ENCODE measurements at regions not wholly inside any gene's neighbourhood (a gene's known extent, or its start where the extent isn't known, plus 50 kb on each side); places are given as distances from the start of the nearest gene placed in this dataset.

DNA sequence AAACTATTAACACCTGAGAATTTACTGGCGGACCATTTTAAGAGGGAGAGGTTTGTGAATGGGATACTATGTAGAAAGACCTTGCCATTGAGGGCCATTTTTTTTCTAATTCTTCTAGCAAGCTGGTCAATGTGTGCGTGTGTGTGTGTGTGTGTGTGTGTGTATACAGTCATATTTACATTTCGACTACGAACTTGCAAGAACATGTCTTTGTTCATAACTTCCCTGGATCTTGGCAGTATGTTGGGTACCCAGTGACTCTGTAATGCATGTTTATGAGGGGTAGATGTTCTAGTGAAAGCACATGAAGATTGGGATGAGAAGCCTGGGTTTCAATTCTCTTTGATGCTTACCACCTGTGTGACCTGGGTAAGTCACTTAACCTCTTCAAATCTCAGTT lies 133.6 kb downstream of the UBE2E3 start:
- H3K9ac ChIP-seq (ENCODE audit: low read depth in 1 of 3, low read length in 3 of 3) = no peak overlapping the region
- no peaks in the 10 kb centered on the region for H3K27me3 ChIP-seq (ENCODE audit: control insufficient read depth in 3 of 3, insufficient read depth in 3 of 3, low read length in 3 of 3)
- H3K27ac ChIP-seq (ENCODE audit: low read depth, low read length) = no peak overlapping the region
- no peak overlapping the region for H3K4me3 ChIP-seq (ENCODE audit: low read length in 3 of 3)
- H3K36me3 ChIP-seq (ENCODE audit: control insufficient read depth in 3 of 3, insufficient read depth in 3 of 3, low read length in 3 of 3) = no peaks in the 10 kb centered on the region
- no peaks in the 10 kb centered on the region for H3K9me3 ChIP-seq (ENCODE audit: control insufficient read depth in 3 of 3, low read length in 3 of 3)
- no peaks in the 10 kb centered on the region for H3K4me1 ChIP-seq (ENCODE audit: control insufficient read depth in 3 of 3, insufficient read depth in 3 of 3, low read length in 3 of 3)

DNA sequence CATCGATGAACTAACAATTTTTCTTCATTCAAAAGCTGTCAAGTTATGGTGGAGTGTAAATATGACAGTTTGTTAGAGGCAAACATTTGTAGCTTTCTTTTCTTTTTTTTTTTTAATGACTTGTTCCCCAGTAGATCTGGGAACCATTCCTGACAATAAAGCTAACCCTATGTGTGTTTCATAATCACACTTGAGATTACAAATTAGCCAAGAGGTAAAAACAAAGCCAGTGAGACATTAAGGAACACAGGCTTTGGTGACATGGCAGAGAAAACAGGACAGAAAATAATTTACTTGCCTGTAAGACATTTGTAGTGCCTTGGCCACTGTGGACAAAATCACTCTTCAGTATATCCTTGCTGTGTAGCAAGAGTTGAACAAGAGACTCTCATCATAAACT lies 135.9 kb downstream of the UBE2E3 start:
- no peaks in the 10 kb centered on the region for H3K36me3 ChIP-seq (ENCODE audit: control insufficient read depth in 3 of 3, insufficient read depth in 3 of 3, low read length in 3 of 3)
- no peaks in the 10 kb centered on the region for H3K9me3 ChIP-seq (ENCODE audit: control insufficient read depth in 3 of 3, low read length in 3 of 3)
- H3K27ac ChIP-seq (ENCODE audit: low read depth, low read length) = no peak overlapping the region
- no peak overlapping the region for H3K9ac ChIP-seq (ENCODE audit: low read depth in 1 of 3, low read length in 3 of 3)
- no peaks in the 10 kb centered on the region for H3K27me3 ChIP-seq (ENCODE audit: control insufficient read depth in 3 of 3, insufficient read depth in 3 of 3, low read length in 3 of 3)
- H3K4me3 ChIP-seq (ENCODE audit: low read length in 3 of 3) = no peak overlapping the region
- no peaks in the 10 kb centered on the region for H3K4me1 ChIP-seq (ENCODE audit: control insufficient read depth in 3 of 3, insufficient read depth in 3 of 3, low read length in 3 of 3)

DNA sequence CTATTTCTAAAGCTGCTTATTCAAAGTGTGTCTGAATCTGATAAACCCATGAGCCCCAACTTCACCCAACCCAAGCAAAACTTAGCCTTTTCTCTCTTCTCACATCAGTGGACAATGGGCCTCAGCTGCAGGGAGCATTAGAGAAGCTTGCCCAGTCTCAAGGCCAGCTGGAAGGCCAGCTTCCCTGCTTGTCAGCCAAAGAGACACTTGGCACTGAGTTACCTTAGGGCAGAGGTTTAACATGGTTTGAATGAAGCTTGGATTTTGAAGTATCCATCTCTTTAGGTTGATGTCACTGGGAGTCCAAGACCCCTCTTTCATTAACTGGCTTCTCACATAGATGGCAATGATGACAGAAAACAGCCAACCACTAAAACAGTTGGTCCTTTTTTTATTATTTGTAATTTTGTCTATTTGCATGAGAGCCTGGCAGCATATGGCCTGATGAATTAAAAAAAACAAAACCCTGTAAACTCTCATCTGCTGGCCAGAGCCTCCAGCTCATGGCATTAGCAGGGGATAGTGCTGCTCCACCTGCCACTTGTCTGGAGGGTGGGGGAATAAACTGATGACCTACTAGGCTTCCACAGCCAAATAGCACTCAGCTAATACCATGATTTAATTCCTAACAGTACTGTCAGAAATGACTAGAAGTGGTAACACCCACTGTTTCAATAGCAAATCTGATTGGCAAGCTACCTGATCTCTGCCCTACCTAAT lies 137.0 kb downstream of the UBE2E3 start:
- Histone ChIP-seq H3K4me3 (ENCODE audit: low read length in 3 of 3) (no peak overlapping the region), H3K27ac (ENCODE audit: low read depth, low read length) (no peak overlapping the region), H3K36me3 (ENCODE audit: control insufficient read depth in 3 of 3, insufficient read depth in 3 of 3, low read length in 3 of 3) (no peaks in the 10 kb centered on the region), H3K27me3 (ENCODE audit: control insufficient read depth in 3 of 3, insufficient read depth in 3 of 3, low read length in 3 of 3) (no peaks in the 10 kb centered on the region), H3K9ac (ENCODE audit: low read depth in 1 of 3, low read length in 3 of 3) (no peak overlapping the region), H3K9me3 (ENCODE audit: control insufficient read depth in 3 of 3, low read length in 3 of 3) (no peaks in the 10 kb centered on the region), H3K4me1 (ENCODE audit: control insufficient read depth in 3 of 3, insufficient read depth in 3 of 3, low read length in 3 of 3) (no peaks in the 10 kb centered on the region)

DNA sequence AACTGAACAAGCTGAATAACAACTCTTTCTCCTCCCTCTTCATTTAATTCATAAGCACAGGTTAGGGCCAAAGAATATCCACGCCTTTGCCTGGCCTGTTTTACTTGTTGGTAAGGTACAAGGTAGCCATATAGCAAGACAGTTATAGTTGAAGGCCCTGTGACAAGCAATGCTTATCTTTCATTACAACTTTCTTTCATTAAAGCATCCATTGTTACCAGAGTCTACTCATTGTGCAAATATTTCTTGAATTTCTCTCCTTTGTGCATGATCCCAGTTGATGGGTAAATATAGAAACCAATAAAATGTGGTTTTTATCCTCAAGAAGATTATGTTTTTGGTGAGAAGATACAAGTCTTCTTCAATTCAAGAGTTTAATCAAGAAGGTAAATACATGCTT lies 140.2 kb downstream of the UBE2E3 start:
- Histone ChIP-seq H3K4me3 (ENCODE audit: low read length in 3 of 3) (no peak overlapping the region), H3K27ac (ENCODE audit: low read depth, low read length) (no peak overlapping the region), H3K9me3 (ENCODE audit: control insufficient read depth in 3 of 3, low read length in 3 of 3) (no peaks in the 10 kb centered on the region), H3K9ac (ENCODE audit: low read depth in 1 of 3, low read length in 3 of 3) (no peak overlapping the region), H3K36me3 (ENCODE audit: control insufficient read depth in 3 of 3, insufficient read depth in 3 of 3, low read length in 3 of 3) (no peaks in the 10 kb centered on the region), H3K4me1 (ENCODE audit: control insufficient read depth in 3 of 3, insufficient read depth in 3 of 3, low read length in 3 of 3) (no peaks in the 10 kb centered on the region), H3K27me3 (ENCODE audit: control insufficient read depth in 3 of 3, insufficient read depth in 3 of 3, low read length in 3 of 3) (no peaks in the 10 kb centered on the region)

DNA sequence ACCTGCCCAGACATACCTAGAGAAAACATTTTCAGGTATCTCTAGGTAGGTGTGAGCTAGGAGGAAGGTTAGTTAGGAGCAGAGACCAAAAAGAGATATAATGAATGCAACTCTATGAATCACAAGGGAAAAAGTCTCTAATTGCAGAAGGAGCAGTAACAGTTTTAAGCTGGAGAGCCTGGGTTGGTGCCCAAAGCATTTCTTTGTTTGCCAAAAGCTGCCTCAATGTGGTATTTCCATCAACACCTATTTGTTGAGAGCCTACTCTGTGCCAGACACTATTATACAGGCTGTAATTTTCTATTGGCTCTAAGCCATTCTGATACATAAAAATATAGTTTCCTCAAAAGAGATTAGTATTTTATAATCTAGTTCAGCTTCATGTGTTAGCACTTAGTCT lies 141.6 kb downstream of the UBE2E3 start:
- Histone ChIP-seq H3K9me3 (ENCODE audit: control insufficient read depth in 3 of 3, low read length in 3 of 3) (no peaks in the 10 kb centered on the region), H3K27ac (ENCODE audit: low read depth, low read length) (no peak overlapping the region), H3K9ac (ENCODE audit: low read depth in 1 of 3, low read length in 3 of 3) (no peak overlapping the region), H3K36me3 (ENCODE audit: control insufficient read depth in 3 of 3, insufficient read depth in 3 of 3, low read length in 3 of 3) (no peaks in the 10 kb centered on the region), H3K4me3 (ENCODE audit: low read length in 3 of 3) (no peak overlapping the region), H3K27me3 (ENCODE audit: control insufficient read depth in 3 of 3, insufficient read depth in 3 of 3, low read length in 3 of 3) (no peaks in the 10 kb centered on the region), H3K4me1 (ENCODE audit: control insufficient read depth in 3 of 3, insufficient read depth in 3 of 3, low read length in 3 of 3) (no peaks in the 10 kb centered on the region)

DNA sequence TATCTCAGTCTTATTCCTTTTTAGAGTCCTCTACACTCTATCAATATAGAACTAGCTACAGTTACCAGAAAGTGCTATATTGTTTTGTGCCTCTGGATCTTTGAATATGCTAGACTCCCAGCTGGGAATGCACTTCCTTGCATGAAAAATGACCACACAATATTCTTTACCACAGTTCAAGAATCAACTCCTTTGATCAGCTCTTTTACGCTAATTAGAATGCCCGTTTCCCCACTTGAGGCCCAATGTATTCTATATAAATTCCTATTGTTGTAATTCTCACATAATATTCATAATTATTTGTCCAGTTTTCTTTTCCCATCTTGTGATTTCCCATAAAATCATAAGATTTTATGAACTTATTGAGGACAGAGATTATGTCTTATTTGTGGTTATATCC lies 142.2 kb downstream of the UBE2E3 start:
- Histone ChIP-seq H3K9me3 (ENCODE audit: control insufficient read depth in 3 of 3, low read length in 3 of 3) (no peaks in the 10 kb centered on the region), H3K27ac (ENCODE audit: low read depth, low read length) (no peak overlapping the region), H3K9ac (ENCODE audit: low read depth in 1 of 3, low read length in 3 of 3) (no peak overlapping the region), H3K4me3 (ENCODE audit: low read length in 3 of 3) (no peak overlapping the region), H3K4me1 (ENCODE audit: control insufficient read depth in 3 of 3, insufficient read depth in 3 of 3, low read length in 3 of 3) (no peaks in the 10 kb centered on the region), H3K36me3 (ENCODE audit: control insufficient read depth in 3 of 3, insufficient read depth in 3 of 3, low read length in 3 of 3) (no peaks in the 10 kb centered on the region), H3K27me3 (ENCODE audit: control insufficient read depth in 3 of 3, insufficient read depth in 3 of 3, low read length in 3 of 3) (no peaks in the 10 kb centered on the region)

DNA sequence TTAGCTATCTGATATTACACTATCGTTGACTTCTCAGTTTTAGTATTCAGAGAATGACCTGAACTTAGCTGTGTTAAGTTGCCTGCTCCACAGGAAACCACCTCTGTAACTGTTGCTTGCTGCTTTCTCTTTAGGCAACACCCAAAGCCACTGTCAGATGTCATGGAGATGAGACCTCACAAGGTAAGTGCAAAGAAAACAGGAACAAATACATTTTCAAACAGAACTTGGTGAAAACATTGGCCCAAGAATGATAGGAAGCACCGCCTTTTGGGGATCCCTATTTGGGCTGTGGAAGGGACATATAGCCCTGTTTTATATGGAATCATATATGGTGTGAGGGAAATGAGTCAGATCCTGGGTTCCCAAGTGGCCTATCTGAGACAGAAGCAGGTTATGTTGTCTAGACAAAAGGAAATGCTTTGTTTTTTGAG lies 143.4 kb downstream of the UBE2E3 start:
- H3K4me3 ChIP-seq (ENCODE audit: low read length in 3 of 3) = no peak overlapping the region

DNA sequence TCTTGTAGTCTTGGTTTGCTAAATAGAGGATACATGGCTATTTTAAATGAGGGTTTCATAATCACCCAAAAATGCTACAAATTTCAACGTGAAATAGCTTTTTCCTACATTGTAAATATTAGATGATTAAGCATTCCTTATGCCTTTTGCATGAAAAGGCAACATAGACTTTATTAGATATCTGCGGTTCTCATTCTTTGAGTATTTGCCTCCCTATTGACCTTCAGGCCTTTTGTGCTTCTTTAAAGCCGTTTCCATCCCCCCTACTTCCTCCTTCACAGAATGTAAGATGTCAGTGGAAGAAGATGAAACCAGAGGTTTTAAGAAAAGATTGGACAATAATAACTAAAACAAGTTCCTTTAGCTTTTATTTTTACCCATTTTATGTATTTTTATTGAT lies 144.1 kb downstream of the UBE2E3 start:
- no peak overlapping the region for H3K9ac ChIP-seq (ENCODE audit: low read depth in 1 of 3, low read length in 3 of 3)
- H3K4me1 ChIP-seq (ENCODE audit: control insufficient read depth in 3 of 3, insufficient read depth in 3 of 3, low read length in 3 of 3) = no peaks in the 10 kb centered on the region
- no peaks in the 10 kb centered on the region for H3K27me3 ChIP-seq (ENCODE audit: control insufficient read depth in 3 of 3, insufficient read depth in 3 of 3, low read length in 3 of 3)
- no peaks in the 10 kb centered on the region for H3K9me3 ChIP-seq (ENCODE audit: control insufficient read depth in 3 of 3, low read length in 3 of 3)
- H3K27ac ChIP-seq (ENCODE audit: low read depth, low read length) = no peak overlapping the region
- no peak overlapping the region for H3K4me3 ChIP-seq (ENCODE audit: low read length in 3 of 3)
- H3K36me3 ChIP-seq (ENCODE audit: control insufficient read depth in 3 of 3, insufficient read depth in 3 of 3, low read length in 3 of 3) = no peaks in the 10 kb centered on the region

More for the DNA sequence above, 143.4 kb downstream of the UBE2E3 start:
- H3K9me3 ChIP-seq (ENCODE audit: control insufficient read depth in 3 of 3, low read length in 3 of 3) = no peaks in the 10 kb centered on the region
- H3K4me1 ChIP-seq (ENCODE audit: control insufficient read depth in 3 of 3, insufficient read depth in 3 of 3, low read length in 3 of 3) = no peaks in the 10 kb centered on the region
- no peak overlapping the region for H3K9ac ChIP-seq (ENCODE audit: low read depth in 1 of 3, low read length in 3 of 3)
- H3K27me3 ChIP-seq (ENCODE audit: control insufficient read depth in 3 of 3, insufficient read depth in 3 of 3, low read length in 3 of 3) = no peaks in the 10 kb centered on the region
- no peak overlapping the region for H3K27ac ChIP-seq (ENCODE audit: low read depth, low read length)
- no peaks in the 10 kb centered on the region for H3K36me3 ChIP-seq (ENCODE audit: control insufficient read depth in 3 of 3, insufficient read depth in 3 of 3, low read length in 3 of 3)

DNA sequence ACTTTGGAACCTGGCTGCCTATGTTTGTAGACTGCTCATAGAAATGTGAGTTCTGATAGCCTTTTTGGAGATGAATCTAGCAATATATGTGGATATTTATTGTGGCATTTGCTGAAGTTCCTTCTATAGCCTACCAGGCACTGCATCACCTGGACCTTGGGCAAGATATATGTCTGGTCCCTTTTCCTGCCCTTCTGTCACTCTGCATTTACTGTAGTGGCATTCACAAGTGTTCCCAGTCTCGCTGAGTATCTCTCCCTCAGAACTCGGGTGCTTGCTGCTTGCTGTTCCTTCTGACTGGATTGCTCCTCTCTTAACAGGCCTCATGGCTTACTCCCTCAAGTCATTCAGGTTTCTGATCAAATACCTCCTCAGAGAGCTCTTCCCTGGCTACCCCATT lies 145.0 kb downstream of the UBE2E3 start:
- no peaks in the 10 kb centered on the region for H3K36me3 ChIP-seq (ENCODE audit: control insufficient read depth in 3 of 3, insufficient read depth in 3 of 3, low read length in 3 of 3)
- no peak overlapping the region for H3K27ac ChIP-seq (ENCODE audit: low read depth, low read length)
- no peak overlapping the region for H3K4me3 ChIP-seq (ENCODE audit: low read length in 3 of 3)
- H3K4me1 ChIP-seq (ENCODE audit: control insufficient read depth in 3 of 3, insufficient read depth in 3 of 3, low read length in 3 of 3) = no peaks in the 10 kb centered on the region
- no peak overlapping the region for H3K9ac ChIP-seq (ENCODE audit: low read depth in 1 of 3, low read length in 3 of 3)
- H3K9me3 ChIP-seq (ENCODE audit: control insufficient read depth in 3 of 3, low read length in 3 of 3) = no peaks in the 10 kb centered on the region
- no peaks in the 10 kb centered on the region for H3K27me3 ChIP-seq (ENCODE audit: control insufficient read depth in 3 of 3, insufficient read depth in 3 of 3, low read length in 3 of 3)

DNA sequence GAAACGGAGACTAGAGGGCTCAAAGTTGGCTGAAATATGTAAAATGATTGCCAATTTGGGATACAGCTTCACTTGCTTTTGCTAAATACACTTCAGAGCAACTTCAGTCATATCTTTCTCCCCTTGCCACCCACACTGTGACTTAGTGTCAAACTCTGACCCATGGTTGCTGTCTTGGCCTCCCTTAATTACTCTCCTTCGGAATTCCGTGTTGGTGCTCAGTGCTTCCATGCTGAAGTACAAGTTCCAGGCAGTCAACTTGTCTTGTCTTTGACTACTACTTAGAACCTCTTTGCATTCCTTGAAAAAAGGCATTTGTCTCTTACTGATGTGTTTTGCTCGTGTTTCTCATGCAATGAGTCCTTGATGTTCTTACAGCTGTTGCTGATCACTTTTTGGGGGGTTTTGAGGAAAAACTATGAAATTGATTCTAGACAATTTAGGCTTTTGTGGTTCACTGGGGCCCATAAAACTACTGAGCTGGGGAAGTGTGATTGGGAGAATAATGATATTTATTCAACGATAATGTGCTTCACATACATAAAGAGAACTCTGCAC lies 146.0 kb downstream of the UBE2E3 start:
- Histone ChIP-seq H3K9ac (ENCODE audit: low read depth in 1 of 3, low read length in 3 of 3) (no peak overlapping the region), H3K27me3 (ENCODE audit: control insufficient read depth in 3 of 3, insufficient read depth in 3 of 3, low read length in 3 of 3) (no peaks in the 10 kb centered on the region), H3K9me3 (ENCODE audit: control insufficient read depth in 3 of 3, low read length in 3 of 3) (no peaks in the 10 kb centered on the region), H3K4me3 (ENCODE audit: low read length in 3 of 3) (no peak overlapping the region), H3K36me3 (ENCODE audit: control insufficient read depth in 3 of 3, insufficient read depth in 3 of 3, low read length in 3 of 3) (no peaks in the 10 kb centered on the region), H3K27ac (ENCODE audit: low read depth, low read length) (no peak overlapping the region), H3K4me1 (ENCODE audit: control insufficient read depth in 3 of 3, insufficient read depth in 3 of 3, low read length in 3 of 3) (no peaks in the 10 kb centered on the region)
